Neural cell (in vitro differentiated cells): ENCODE measurements at regions not wholly inside any gene's neighbourhood (a gene's known extent, or its start where the extent isn't known, plus 50 kb on each side); places are given as distances from the start of the nearest gene placed in this dataset.

Experiments
- H2AFZ ChIP-seq: fragments of 200-600, 300-800 bp; sonication (generic), shearing (Covaris generic); 2 replicates; pipeline ENCODE4 v1.6.0; 2014; ENCODE audit warnings: low read depth, mild to moderate bottlenecking, antibody characterized with exemption, low read length, moderate library complexity
- H3F3A ChIP-seq: fragments of 200-600 bp; shearing (Covaris generic); 2 replicates; pipeline ENCODE4 v1.6.1; 2016; ENCODE audit warnings: mild to moderate bottlenecking, moderate library complexity, mixed read lengths, antibody characterized with exemption, low read length; ENCODE audit not compliant: insufficient read depth, poor library complexity, severe bottlenecking
- H3K27ac ChIP-seq: fragments of 200-600, 300-800 bp; sonication (generic), shearing (Covaris generic); 2 replicates; pipeline ENCODE4 v1.5.1; 2014; ENCODE audit warnings: mild to moderate bottlenecking, low read length, moderate library complexity
- H3K27me3 ChIP-seq: fragments of 300-800, 200-600 bp; sonication (generic), shearing (Covaris generic); 2 replicates; pipeline ENCODE4 v1.6.0; 2014; ENCODE audit warnings: mild to moderate bottlenecking, low read depth, low read length, moderate library complexity; ENCODE audit not compliant: insufficient read depth
- H3K36me3 ChIP-seq: fragments of 300-800, 200-600 bp; sonication (generic), shearing (Covaris generic); 2 replicates; pipeline ENCODE4 v1.5.1; 2014; ENCODE audit warnings: mild to moderate bottlenecking, antibody characterized with exemption, low read length, moderate library complexity; ENCODE audit not compliant: insufficient read depth
- H3K4me2 ChIP-seq: fragments of 300-800, 200-600 bp; sonication (generic), shearing (Covaris generic); 2 replicates; pipeline ENCODE4 v1.6.0; 2014; ENCODE audit warnings: mild to moderate bottlenecking, low read length
- H3K4me3 ChIP-seq: fragments of 300-800, 200-600 bp; sonication (generic), shearing (Covaris generic); 2 replicates; pipeline ENCODE4 v1.5.1; 2014; ENCODE audit warnings: mild to moderate bottlenecking, low read length, moderate library complexity
- H3K79me2 ChIP-seq: fragments of 200-600 bp; shearing (Covaris generic); replicated peaks from 2 replicates; pipeline ENCODE4 v1.6.0; 2014; ENCODE audit warnings: mild to moderate bottlenecking, low read length, moderate library complexity; ENCODE audit not compliant: insufficient read depth
- H3K9ac ChIP-seq: fragments of 300-800, 200-600 bp; sonication (generic), shearing (Covaris generic); 2 replicates; pipeline ENCODE4 v1.6.1; 2016; ENCODE audit warnings: mild to moderate bottlenecking, low read length, mixed read lengths
- H3K9me2 ChIP-seq: fragments of 200-600 bp; shearing (Covaris generic); 2 replicates; pipeline ENCODE4 v1.6.1; 2016; ENCODE audit warnings: mild to moderate bottlenecking, low read length, mixed read lengths; ENCODE audit not compliant: insufficient read depth
- H3K9me3 ChIP-seq: fragments of 200-600, 300-800 bp; sonication (generic), shearing (Covaris generic); 2 replicates; pipeline ENCODE4 v1.6.1; 2016; ENCODE audit warnings: mild to moderate bottlenecking, mixed run types, low read length, moderate library complexity, mixed read lengths
- H4K20me1 ChIP-seq: fragments of 200-600 bp; shearing (Covaris generic); 2 replicates; pipeline ENCODE4 v1.6.1; 2016; ENCODE audit warnings: mild to moderate bottlenecking, mixed run types; ENCODE audit not compliant: insufficient read depth
- EZH2 ChIP-seq: fragments of 200-600, 300-800 bp; shearing (Covaris generic), sonication (generic); IDR thresholded peaks from 2 replicates; pipeline ENCODE4 v1.6.1; 2014; ENCODE audit warnings: antibody characterized with exemption, low read length, borderline replicate concordance, mild to moderate bottlenecking; ENCODE audit not compliant: insufficient read depth, poor library complexity, severe bottlenecking
- MXI1 ChIP-seq: fragments of 450-650 bp; conservative IDR thresholded peaks from 2 replicates; pipeline ENCODE4 v1.6.1; 2014; ENCODE audit warnings: antibody characterized with exemption, mild to moderate bottlenecking; ENCODE audit not compliant: poor library complexity, severe bottlenecking
- POLR2AphosphoS5 ChIP-seq: IDR thresholded peaks from 2 replicates; pipeline ENCODE4 v1.6.1; 2012
- RAD21 ChIP-seq: fragments of 450-650 bp; conservative IDR thresholded peaks from 2 replicates; pipeline ENCODE4 v1.6.1; 2014; ENCODE audit warnings: antibody characterized with exemption, mild to moderate bottlenecking, moderate library complexity
- SMC3 ChIP-seq: fragments of 450-650 bp; conservative IDR thresholded peaks from 2 replicates; pipeline ENCODE4 v1.6.1; 2014; ENCODE audit warnings: antibody characterized with exemption, mild to moderate bottlenecking, moderate library complexity; ENCODE audit not compliant: poor library complexity
- TAF1 ChIP-seq: IDR thresholded peaks from 2 replicates; pipeline ENCODE4 v1.6.1; 2012; ENCODE audit warnings: low read depth
- TF ChIP-seq, protein P1 (sequence below): IDR thresholded peaks from 2 replicates; pipeline ENCODE4 v1.6.1; 2012; ENCODE audit warnings: borderline replicate concordance

- no peak overlapping the region for H3K9ac ChIP-seq
- H2AFZ ChIP-seq, result no peak overlapping the region
- TF ChIP-seq POLR2AphosphoS5, result no peak
- TF ChIP-seq SMC3, result no peak
- no peak for TF ChIP-seq MXI1
- TF ChIP-seq, protein P1, sequence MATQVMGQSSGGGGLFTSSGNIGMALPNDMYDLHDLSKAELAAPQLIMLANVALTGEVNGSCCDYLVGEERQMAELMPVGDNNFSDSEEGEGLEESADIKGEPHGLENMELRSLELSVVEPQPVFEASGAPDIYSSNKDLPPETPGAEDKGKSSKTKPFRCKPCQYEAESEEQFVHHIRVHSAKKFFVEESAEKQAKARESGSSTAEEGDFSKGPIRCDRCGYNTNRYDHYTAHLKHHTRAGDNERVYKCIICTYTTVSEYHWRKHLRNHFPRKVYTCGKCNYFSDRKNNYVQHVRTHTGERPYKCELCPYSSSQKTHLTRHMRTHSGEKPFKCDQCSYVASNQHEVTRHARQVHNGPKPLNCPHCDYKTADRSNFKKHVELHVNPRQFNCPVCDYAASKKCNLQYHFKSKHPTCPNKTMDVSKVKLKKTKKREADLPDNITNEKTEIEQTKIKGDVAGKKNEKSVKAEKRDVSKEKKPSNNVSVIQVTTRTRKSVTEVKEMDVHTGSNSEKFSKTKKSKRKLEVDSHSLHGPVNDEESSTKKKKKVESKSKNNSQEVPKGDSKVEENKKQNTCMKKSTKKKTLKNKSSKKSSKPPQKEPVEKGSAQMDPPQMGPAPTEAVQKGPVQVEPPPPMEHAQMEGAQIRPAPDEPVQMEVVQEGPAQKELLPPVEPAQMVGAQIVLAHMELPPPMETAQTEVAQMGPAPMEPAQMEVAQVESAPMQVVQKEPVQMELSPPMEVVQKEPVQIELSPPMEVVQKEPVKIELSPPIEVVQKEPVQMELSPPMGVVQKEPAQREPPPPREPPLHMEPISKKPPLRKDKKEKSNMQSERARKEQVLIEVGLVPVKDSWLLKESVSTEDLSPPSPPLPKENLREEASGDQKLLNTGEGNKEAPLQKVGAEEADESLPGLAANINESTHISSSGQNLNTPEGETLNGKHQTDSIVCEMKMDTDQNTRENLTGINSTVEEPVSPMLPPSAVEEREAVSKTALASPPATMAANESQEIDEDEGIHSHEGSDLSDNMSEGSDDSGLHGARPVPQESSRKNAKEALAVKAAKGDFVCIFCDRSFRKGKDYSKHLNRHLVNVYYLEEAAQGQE, result no peak
- no peak for TF ChIP-seq TAF1
- no peak for TF ChIP-seq EZH2
- TF ChIP-seq RAD21, result no peak
- no peaks in the 10 kb centered on the region for H3K79me2 ChIP-seq
- H4K20me1 ChIP-seq, result no peaks in the 10 kb centered on the region
- no peak overlapping the region for H3K27ac ChIP-seq
- H3K4me2 ChIP-seq, result no peak overlapping the region
- H3K9me2 ChIP-seq, result no peaks in the 10 kb centered on the region
- no peak overlapping the region for H3K4me3 ChIP-seq
- H3K27me3 ChIP-seq, result no peaks in the 10 kb centered on the region
- H3K9me3 ChIP-seq, result no peaks in the 10 kb centered on the region
- H3K36me3 ChIP-seq, result no peaks in the 10 kb centered on the region
- H3F3A ChIP-seq, result no peaks in the 10 kb centered on the region
Measured at GRCh38 chr20:48524582-48524981, 303.2 kb downstream of the PREX1 start.

DNA sequence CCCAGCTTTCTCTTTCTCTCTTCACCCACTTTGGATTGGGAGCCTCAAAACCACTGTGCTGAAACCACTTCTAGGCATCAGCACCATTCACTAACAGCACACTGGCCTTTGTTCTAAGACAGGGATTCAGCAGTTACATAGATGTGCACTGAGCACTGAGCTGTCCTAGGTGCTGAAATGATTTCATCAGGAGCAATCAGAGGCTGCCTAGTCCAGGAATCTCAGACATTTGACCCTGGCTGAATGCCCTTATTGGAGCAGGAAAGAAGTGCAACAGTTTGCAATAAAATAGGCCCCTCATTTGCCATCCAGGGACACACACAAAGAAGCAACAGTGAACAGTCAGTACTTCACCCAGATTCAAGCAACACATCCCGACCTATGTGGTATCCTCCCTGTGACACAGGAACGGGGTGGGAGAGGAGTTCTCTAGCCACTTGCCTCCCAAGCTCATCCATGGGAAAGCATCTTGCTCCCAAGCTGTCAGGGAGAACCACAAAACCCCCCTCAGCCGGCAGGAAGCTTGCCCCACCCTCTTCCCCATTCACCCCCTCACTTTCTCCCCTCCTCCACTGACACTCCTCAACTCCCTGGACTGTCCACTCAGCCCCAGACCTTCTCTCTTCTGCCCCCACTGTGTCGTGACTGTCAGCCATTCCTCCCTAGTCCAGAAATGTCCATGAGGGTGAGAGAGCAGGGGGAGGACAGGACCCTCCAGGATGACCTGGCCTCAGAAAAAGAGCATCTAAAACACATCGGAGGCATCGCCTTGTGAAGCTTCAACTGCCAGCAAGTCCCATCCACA lies 304.4 kb downstream of the PREX1 start:
- Histone ChIP-seq H3K4me2 (no peak overlapping the region), H4K20me1 (no peaks in the 10 kb centered on the region), H3F3A (no peaks in the 10 kb centered on the region), H3K9ac (no peak overlapping the region), H3K36me3 (no peaks in the 10 kb centered on the region), H3K27me3 (no peaks in the 10 kb centered on the region), H2AFZ (no peak overlapping the region), H3K79me2 (no peaks in the 10 kb centered on the region), H3K9me3 (no peaks in the 10 kb centered on the region), H3K4me3 (no peak overlapping the region), H3K9me2 (no peaks in the 10 kb centered on the region), H3K27ac (no peak overlapping the region)
- TF ChIP-seq RAD21, result no peak
- TF ChIP-seq, protein P1, result peak; percentile 84
